ENCODE measurements at regions not wholly inside any gene's neighbourhood (a gene's known extent, or its start where the extent isn't known, plus 50 kb on each side); places are given as distances from the start of the nearest gene placed in this dataset.

GRCh38 chr14:101417434-101417833 lies 143.9 kb upstream of the DIO3 start:
- no peak for DNase-seq (ENCODE audit: low read depth in 1 of 2, low spot score in 1 of 2)

DNA sequence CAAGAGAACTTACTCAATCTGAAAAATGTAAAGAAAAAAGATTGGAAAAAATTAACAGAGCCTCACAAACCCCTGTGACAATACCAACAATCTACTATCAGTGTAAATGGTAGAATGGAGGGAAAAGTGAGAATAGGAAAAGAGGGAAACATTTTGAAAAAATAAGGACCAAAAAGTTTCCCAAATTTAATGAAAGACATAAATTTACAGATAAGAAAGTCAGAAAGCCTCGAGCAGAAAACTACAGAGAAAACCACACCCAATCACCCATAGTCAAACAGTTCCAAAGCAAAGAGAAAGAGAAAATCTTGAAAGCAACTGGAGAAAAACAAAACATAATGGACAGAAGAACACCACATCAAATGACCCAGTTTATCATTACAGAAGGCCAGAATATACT lies 142.7 kb upstream of the DIO3 start:
- no peak for DNase-seq (ENCODE audit: low read depth in 1 of 2, low spot score in 1 of 2)

DNA sequence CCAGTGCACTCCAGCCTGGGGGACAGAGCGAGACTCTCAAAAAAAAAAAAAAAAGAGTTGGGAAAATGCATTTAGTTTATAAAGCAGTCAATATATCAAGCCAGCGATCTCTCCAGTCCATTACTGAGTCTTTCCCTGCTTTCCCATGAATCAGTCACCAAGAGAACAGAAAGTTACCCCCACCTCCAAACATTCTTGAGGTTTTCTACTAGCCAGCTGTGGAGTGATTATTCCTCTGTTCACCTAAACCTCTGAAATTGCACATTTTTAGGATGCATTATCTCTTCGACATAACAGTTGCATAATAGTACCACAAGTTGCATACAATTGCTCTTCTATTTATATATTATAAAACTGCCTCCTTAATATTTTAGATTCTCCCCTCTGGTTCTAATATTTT lies 134.8 kb upstream of the DIO3 start:
- DNase-seq (ENCODE audit: low read depth in 1 of 2, low spot score in 1 of 2): no peak

DNA sequence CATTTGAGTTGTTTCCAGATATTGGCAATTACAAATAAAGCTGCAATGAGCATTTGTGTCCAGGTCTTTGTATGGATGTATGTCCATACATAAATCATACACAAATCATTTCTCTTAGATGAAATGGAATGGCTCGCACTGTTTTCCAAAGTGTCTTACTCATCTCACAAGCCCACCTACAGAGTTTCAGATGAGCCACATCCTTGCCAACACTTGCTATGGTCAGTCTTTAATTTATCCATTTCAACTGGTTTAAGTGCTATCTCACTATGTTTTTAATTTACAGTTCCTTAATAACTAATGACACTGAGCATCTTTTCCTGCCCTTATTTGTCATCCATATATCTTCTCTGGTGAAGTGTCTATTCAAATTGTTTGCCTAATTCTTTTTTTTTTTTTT lies 132.9 kb upstream of the DIO3 start:
- no peak for DNase-seq (ENCODE audit: low read depth in 1 of 2, low spot score in 1 of 2)

- no peak for DNase-seq (ENCODE audit: low read depth in 1 of 2, low spot score in 1 of 2)
Measured at GRCh38 chr14:101435546-101435945, 125.7 kb upstream of the DIO3 start.

- no peak for DNase-seq (ENCODE audit: low read depth in 1 of 2, low spot score in 1 of 2)
Measured at GRCh38 chr14:101439023-101439422, 122.3 kb upstream of the DIO3 start.

- no peak for DNase-seq (ENCODE audit: low read depth in 1 of 2, low spot score in 1 of 2)
Measured at GRCh38 chr14:101440496-101440895, 120.8 kb upstream of the DIO3 start.

GRCh38 chr14:101441710-101442109 lies 119.6 kb upstream of the DIO3 start:
- no peak for DNase-seq (ENCODE audit: low read depth in 1 of 2, low spot score in 1 of 2)

- peak; percentile 17 to 35 for DNase-seq (ENCODE audit: low read depth in 1 of 2, low spot score in 1 of 2)
Measured at GRCh38 chr14:101442451-101442850, 118.8 kb upstream of the DIO3 start.

DNA sequence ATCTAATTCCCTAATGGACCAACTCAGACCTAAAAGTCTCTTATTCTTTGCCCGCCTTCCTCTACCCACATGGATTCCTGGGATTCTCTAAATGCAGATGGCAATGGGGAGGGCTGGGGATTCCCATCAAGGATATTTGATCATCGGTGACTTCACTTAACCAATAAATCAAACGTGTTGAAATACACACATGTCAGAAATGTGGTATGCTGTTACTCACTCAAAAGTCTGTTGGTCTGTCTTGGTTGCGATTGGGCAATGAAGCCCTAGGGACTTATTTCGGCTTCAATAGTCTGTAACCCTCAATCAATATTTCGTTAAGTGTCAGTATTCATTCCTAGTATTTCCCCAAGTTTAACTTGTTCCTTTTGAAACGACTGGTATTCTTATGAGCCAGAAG lies 117.2 kb upstream of the DIO3 start:
- DNase-seq (ENCODE audit: low read depth in 1 of 2, low spot score in 1 of 2): no peak

- DNase-seq (ENCODE audit: low read depth in 1 of 2, low spot score in 1 of 2): no peak
Measured at GRCh38 chr14:101445278-101445677, 116.0 kb upstream of the DIO3 start.

DNA sequence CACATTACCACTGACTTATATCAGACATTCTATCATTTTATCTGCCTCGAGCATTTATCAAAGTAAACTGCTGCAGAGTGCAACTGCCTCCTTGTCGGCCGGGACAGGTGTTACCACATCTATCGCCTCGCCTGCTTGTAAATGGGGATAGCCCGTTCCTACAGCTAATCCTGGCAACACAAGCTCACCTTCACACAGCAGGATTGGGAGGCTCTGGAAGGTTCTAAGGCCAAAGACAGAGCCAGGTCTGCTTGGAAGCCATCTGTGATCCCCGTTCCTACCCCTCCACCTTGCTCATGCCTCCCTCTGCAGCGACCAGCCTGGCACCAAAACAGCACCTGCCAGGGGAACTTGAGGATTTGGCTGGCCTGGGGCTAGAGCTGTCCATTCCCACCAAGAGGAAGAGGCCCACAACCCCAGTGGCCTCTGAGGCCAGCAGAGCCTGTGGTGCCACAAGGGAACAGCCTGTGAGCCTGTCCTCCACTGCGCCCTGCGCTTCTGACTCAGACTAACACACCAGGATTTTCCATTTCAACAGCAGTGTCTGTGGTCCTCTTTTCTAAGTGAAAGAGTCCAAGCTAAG lies 114.8 kb upstream of the DIO3 start:
- no peak for DNase-seq (ENCODE audit: low read depth in 1 of 2, low spot score in 1 of 2)

GRCh38 chr14:101449114-101449513 lies 112.2 kb upstream of the DIO3 start:
- no peak for DNase-seq (ENCODE audit: low read depth in 1 of 2, low spot score in 1 of 2)

DNA sequence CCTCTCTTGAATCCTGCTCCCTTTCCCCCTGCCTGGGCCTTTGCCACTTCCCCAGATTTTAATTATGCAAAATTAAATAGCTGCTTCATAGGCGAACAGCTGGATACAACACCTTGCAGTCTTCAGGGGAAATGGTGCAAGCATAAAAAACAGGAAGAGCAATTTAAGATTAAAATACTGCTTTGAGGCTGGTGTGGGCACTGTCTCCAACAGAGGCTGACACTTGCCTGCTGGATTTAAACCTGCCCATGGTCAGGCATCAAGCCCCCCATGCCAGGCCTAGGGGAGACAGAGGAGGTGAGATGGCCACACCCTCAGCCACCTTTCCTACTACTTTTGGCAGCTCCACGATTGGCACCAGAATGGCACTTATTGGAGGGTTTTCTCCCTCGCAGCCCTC lies 110.1 kb upstream of the DIO3 start:
- no peak for DNase-seq (ENCODE audit: low read depth in 1 of 2, low spot score in 1 of 2)

DNA sequence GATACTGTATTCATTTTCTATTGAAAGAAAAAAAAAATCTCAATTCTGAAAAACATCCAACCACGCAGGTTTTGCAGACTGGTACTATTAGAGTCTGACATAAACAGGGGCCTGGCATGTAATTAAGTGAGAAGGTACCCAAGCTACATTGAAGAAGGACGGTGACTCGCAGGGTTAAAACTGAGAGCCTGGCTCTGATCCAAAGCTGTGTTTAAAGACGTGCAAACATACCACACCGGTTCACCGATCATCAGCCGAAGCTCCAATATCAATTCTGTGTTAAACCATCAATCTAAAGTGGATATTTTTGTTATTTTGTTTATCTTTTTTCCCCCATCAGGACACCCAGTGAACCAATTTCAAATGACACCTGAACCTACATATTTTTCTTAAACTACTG lies 108.1 kb upstream of the DIO3 start:
- DNase-seq (ENCODE audit: low read depth in 1 of 2, low spot score in 1 of 2): no peak

DNA sequence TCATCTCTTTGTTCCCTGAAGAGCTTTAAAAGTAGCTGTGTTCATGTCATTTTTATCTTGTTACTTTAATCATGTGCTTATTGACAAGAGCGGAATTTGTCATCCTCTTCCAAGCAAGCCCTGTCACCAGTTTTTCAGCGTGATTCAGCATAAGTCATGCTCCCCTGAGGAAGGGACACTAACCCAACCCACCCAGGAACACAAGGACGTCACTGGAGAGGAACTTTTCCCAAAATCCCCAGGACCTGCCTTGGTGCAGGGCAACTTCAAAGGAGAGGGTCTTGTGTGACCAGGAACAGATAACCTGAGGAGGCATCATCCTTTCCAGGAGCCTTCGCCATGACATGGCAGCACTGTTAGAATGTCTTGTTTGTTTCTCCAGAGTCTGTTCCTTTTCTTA lies 107.1 kb upstream of the DIO3 start:
- DNase-seq (ENCODE audit: low read depth in 1 of 2, low spot score in 1 of 2): no peak

GRCh38 chr14:101456246-101457175 lies 104.8 kb upstream of the DIO3 start:
- DNase-seq (ENCODE audit: low read depth in 1 of 2, low spot score in 1 of 2): no peak

DNA sequence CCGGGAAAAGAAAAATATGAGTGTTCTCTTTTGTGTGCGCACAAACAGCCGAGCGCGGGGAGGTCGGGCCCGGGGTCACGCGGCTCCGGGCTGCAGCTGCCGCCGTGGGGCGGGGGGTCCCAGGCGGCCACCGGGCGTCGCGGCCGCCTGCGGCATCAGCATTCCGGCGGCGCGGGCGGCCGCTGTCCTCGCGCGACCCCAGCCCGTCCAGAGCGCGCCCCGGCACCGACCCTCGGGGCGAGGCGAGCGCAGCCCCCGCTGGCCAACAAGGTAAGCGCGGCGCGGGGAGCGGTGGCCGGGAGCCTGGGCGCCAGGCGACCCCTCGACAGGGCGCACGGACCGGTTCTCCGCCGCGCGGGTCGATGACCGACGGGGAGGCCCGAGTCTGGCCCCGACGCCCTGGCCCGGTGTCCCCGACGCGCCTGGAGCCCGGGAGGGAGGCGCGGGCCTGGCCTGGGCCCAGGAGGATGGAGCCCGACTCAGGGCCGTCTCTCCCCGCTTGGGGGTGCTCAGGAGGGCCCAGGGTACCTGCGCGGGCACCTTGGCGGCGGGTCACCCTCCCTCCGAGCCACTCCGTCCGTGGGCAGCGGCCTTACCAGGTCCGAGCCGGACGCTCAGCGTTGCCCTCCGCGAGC lies 103.9 kb upstream of the DIO3 start:
- DNase-seq (ENCODE audit: low read depth in 1 of 2, low spot score in 1 of 2): no peak

- no peak for DNase-seq (ENCODE audit: low read depth in 1 of 2, low spot score in 1 of 2)
Measured at GRCh38 chr14:101457936-101458740, 103.2 kb upstream of the DIO3 start.

- DNase-seq (ENCODE audit: low read depth in 1 of 2, low spot score in 1 of 2): no peak
Measured at GRCh38 chr14:101458741-101459550, 102.3 kb upstream of the DIO3 start.

- DNase-seq (ENCODE audit: low read depth in 1 of 2, low spot score in 1 of 2): no peak
Measured at GRCh38 chr14:101459551-101459900, 101.8 kb upstream of the DIO3 start.

Measured in activated T-helper 1 cell treated with anti-CD3 and anti-CD28 coated beads, Interleukin-2, amount 50 U/mL, for 16 hours (primary cell).